SK-N-SH (cell line): ENCODE measurements at regions not wholly inside any gene's neighbourhood (a gene's known extent, or its start where the extent isn't known, plus 50 kb on each side); places are given as distances from the start of the nearest gene placed in this dataset.

ENCODE experiments used
- CTCF ChIP-seq: fragments of 200-600 bp; sonication (generic); IDR thresholded peaks from 2 replicates; pipeline ENCODE4 v1.6.1; 2017; ENCODE audit warnings: antibody characterized with exemption, mild to moderate bottlenecking, moderate library complexity
- EP300 ChIP-seq, 2 experiments: IDR thresholded peaks; 2 replicates each; pipeline versions ENCODE4 v1.4.0 to v1.6.1; 2012; ENCODE audit warnings: borderline replicate concordance in 1 of 2, low read depth in 1 of 2, low read length in 1 of 2
- EZH2phosphoT487 ChIP-seq: fragments of 200-600 bp; sonication (generic); IDR thresholded peaks from 2 replicates; pipeline ENCODE4 v1.6.1; 2017; ENCODE audit warnings: low read depth, mixed run types, mild to moderate bottlenecking, antibody characterized with exemption, moderate library complexity, borderline replicate concordance
- POLR2AphosphoS5 ChIP-seq: IDR thresholded peaks from 2 replicates; pipeline ENCODE4 v1.6.1; 2012; ENCODE audit warnings: low read depth, low read length
- TF ChIP-seq, protein P1 (sequence below): IDR thresholded peaks from 2 replicates; pipeline ENCODE4 v1.4.0; 2012; ENCODE audit warnings: low read depth

DNA sequence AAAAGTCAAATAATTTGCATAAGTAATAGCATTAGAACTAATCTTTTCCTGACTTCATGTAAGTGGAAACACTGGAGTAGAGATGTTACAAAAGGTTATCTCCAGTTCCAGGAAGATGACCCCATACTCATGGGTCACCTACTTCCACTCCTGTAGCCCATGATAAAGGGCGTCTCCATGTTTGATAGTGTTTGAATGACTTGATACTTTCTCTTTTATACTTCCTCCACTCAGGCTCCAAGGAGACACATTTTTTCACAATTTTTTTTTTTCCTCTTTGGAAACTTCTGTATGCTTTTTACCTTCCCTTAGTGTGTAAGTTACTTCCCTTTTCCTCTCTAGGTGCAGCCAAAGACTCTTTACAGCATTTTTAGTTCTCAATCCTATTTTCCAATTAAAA is 382.1 kb upstream of the B3GALT2 start:
- TF ChIP-seq POLR2AphosphoS5 (no peak), CTCF (no peak), EP300 (IDR thresholded peaks at IDR 0.05; ENCODE audit: borderline replicate concordance in 1 of 2, low read depth in 1 of 2, low read length in 1 of 2) (no peak), EZH2phosphoT487 (no peak)
- TF ChIP-seq, protein P1, sequence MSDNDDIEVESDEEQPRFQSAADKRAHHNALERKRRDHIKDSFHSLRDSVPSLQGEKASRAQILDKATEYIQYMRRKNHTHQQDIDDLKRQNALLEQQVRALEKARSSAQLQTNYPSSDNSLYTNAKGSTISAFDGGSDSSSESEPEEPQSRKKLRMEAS, result no peak
